ENCODE measurements at regions not wholly inside any gene's neighbourhood (a gene's known extent, or its start where the extent isn't known, plus 50 kb on each side); places are given as distances from the start of the nearest gene placed in this dataset.

GRCh38 chr21:17667256-17667655, 54.6 kb upstream of the BTG3 start:
- no peak for DNase-seq (ENCODE audit: insufficient read length, low spot score, missing footprints)
- Histone ChIP-seq H3K36me3 (ENCODE audit: insufficient read depth, low read length) (no peaks in the 10 kb centered on the region), H2AFZ (ENCODE audit: low read length) (peak overlapping the region; percentile 29), H3K9me3 (ENCODE audit: low read depth, low read length) (no peaks in the 10 kb centered on the region), H4K20me1 (ENCODE audit: insufficient read depth, low read length) (no peaks in the 10 kb centered on the region), H3K27ac (ENCODE audit: low read depth, low read length) (no peak overlapping the region), H3K4me3 (ENCODE audit: insufficient read depth, low read length) (no peak overlapping the region), H3K27me3 (ENCODE audit: insufficient read depth, low read length) (no peaks in the 10 kb centered on the region), H3K4me1 (ENCODE audit: insufficient read depth, low read length) (no peaks in the 10 kb centered on the region), H3K79me2 (ENCODE audit: insufficient read depth, low read length) (no peaks in the 10 kb centered on the region), H3K4me2 (ENCODE audit: insufficient read depth, low read length) (no peak overlapping the region)
- no peak for TF ChIP-seq CTCF (IDR thresholded peaks at IDR 0.05; ENCODE audit: extremely low read depth, low read depth, low read length)

Measured in osteoblast (primary cell).